Left colon (tissue), 2 donors: ENCODE measurements at regions not wholly inside any gene's neighbourhood (a gene's known extent, or its start where the extent isn't known, plus 50 kb on each side); places are given as distances from the start of the nearest gene placed in this dataset.
A peak's percentile ranks its signal among the peaks of the same experiment; 100 is the strongest.

Experiments used
- ATAC-seq: fragments of 200-7000 bp; cut with Tn5 transposase; one replicate; pipeline ENCODE4 v1.9.1; 2020; ENCODE audit warnings: mild to moderate bottlenecking, moderate library complexity
- DNase-seq, 2 donors: peaks; one replicate each; pipeline ENCODE4 v3.0.0-alpha.2; 2020
- intact Hi-C, 2 donors: fragments of 100-400 bp; cut with DNase I in 1 of 2; cut with micrococcal nuclease in 1 of 2; formaldehyde crosslinking; loops; one replicate each; pipeline versions ENCODE4 v1.11.2 to v1.14.0; 2022; cut with DNase I, micrococcal nuclease
- donor health status: DM: no; HTN: no; CAD: no.
- donor health status: DM: yes; HTN: yes; CAD: no.

- DNase-seq (no peak), ATAC-seq (no peak)
- intact Hi-C loops: no loop called here
These were observed 220.6 kb upstream of the RPL38 start for GRCh38 chr17:73982871-73983270.

DNA sequence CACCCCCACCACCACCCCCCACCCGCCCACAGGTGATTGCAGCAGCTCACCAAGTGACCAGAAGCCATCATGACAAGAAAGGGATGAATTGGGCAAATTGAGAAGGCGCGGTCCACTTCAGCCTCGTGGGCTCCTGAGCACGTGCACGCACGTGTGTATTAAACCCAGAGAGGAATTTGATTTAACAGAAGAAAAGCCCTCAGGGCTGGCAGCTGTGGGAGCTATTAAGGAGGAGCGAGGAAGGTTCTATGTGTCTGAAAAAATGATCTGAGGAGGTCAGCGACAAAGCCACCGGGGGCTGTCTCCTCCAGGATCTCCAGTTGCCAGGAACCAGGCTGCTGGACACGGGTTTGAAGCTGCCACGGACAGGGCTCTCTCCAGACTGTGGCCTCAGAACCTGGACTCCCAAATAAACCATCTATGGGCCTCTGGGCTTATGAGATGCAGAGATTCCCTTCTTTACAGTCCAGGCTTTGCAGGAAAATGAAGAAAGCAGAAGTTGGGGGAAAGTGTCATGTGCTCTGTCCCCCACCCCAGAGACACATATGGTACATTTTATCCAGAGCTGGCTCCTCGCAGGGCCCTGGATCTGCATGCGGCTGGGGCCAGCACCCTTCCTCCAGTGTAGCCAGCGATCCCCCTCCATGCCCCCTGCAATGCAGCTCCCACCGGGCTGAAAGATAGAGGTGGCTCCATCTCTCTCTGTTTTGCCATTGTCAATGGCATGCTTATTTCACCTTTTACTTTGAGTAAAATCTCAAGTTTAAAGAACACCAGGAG lies 219.7 kb upstream of the RPL38 start:
- ATAC-seq (no peak), DNase-seq (no peak)
- intact Hi-C loops: no loop called here

DNA sequence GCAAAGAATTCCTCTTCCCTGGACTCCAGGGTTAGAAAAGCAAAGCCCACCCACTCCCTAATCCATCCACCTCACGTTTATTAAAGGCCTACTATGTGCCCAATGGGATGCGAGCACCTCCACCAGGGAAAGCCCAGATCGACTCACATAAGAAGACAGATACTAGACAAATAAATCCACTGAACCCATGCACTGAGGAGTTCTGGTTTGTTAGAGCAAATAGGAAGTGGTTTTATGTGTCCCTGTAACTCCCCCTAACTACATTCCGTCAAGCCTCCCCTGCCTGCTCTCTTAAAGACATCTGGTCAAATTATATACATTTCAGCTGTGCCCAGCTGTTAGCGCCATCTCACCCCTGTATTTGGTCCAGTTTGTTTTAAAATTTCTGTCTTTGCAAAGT lies 218.5 kb upstream of the RPL38 start:
- ATAC-seq (no peak), DNase-seq (no peak)
- intact Hi-C loops: no loop called here

DNA sequence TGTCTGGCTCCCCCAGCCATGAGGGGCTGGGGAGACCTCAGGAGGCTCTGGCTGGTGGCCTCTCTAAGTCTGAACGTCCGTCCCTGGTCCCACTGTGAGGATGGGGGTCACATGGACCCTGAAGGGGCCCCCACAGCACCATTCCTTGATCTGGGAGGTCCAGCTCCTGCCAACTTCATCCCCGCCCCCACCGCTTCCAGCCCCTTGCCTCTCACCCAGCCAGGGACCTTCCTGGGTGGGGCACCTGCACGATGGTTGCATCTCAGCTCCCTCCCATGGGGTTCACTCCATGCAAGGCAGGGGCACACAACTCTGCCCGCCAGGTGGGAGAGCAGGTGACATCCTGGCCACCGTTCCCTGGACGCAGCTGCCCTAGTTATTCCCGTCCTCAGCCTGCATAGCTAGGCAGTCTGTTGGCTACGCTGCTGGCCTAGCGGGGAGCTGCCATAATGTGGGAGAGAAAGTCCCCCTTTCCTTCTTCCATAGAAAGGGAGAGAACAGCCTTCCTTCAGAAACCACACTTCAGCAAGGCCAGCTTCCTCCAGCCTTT lies 217.9 kb upstream of the RPL38 start:
- ATAC-seq (no peak), DNase-seq (no peak)
- intact Hi-C loops: no loop called here

GRCh38 chr17:73986641-73987177 lies 216.8 kb upstream of the RPL38 start:
- intact Hi-C loops: no loop called here
- DNase-seq: no peak
- no peak for ATAC-seq

GRCh38 chr17:73987395-73987794 lies 216.1 kb upstream of the RPL38 start:
- DNase-seq: no peak
- intact Hi-C loops: no loop called here
- no peak for ATAC-seq

DNA sequence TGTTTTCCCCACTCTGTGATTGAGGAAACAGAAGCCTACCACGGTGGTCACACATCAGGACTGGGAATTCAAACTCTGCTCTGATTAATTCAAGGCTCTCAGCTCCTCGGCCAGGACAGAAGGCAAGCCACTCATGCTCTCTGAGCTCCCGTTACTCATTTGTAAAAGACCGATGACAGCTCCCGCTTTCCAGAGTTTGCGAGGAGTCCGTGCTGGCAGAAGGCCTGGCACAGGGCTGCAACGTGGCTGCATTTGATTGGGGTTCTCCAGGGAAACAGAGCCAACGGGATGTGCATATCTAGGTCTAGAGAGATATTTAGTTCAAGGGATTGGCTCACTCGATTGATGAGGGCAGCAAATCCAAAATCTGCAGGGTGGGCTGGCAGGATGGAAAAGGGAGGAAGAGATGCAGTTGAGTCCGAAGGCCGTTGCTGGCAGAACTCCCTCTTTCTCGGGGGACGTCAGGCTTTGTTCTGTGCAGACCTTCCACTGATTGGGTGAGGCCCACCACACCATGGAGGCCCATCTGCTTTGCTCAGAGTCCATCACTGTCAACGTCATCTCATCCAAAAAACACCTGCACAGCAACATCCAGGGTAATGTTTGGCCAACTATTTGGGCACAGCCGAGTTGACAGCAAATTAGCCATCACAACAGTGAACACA lies 215.5 kb upstream of the RPL38 start:
- DNase-seq (no peak), ATAC-seq (no peak)
- intact Hi-C loops: no loop called here

- intact Hi-C loops: no loop called here
- no peak for DNase-seq
- no peak for ATAC-seq
These were observed 213.8 kb upstream of the RPL38 start for GRCh38 chr17:73989671-73990070.

DNA sequence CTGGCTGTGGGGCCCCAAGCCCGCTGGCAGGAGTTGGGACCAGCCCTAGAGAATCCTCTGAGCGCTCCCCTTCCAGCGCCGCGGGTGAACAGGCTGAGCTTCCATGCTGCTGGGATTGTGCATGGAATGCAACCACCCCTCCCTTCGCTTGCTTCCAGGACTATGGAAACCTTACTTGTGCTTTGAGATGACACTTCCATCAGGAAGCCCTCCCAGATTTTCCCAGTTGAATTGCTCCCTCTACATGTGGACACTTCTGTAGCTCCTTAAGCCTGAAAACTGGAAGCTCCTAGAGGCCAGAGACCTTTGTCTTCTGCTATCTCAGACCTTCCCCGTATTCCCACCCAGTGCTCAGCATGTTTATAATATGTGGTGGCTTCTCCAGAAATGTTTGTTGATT lies 213.2 kb upstream of the RPL38 start:
- DNase-seq: no peak
- no peak for ATAC-seq
- intact Hi-C loops: no loop called here

DNA sequence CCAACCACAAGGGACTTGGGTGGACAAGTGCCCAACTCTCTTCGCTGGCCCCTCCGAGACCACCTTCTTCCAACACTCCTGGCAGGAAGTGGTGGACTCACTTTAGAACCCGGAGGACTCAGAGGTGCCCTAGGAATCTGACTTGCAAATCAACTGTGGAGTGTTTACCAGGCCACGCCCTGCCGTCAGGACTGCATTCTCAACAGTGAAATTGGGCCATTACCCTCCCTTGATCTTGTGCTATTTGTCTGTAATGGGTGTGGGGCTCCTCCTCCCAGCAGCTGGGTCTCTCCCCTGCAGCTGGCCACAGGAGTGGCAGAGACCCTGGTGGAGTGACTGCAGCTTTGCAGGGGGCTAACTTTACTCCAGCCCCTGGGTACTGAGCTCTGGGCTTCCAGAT lies 212.2 kb upstream of the RPL38 start:
- intact Hi-C loops: no loop called here
- ATAC-seq (peak; percentile 54), DNase-seq (peak in 1 of 2 donors; percentile 14)

GRCh38 chr17:73994946-73995345 lies 208.5 kb upstream of the RPL38 start:
- intact Hi-C loops: no loop called here
- no peak for ATAC-seq
- DNase-seq: no peak

GRCh38 chr17:73997059-73997458 lies 206.4 kb upstream of the RPL38 start:
- ATAC-seq: no peak
- DNase-seq: no peak
- intact Hi-C loops: no loop called here

DNA sequence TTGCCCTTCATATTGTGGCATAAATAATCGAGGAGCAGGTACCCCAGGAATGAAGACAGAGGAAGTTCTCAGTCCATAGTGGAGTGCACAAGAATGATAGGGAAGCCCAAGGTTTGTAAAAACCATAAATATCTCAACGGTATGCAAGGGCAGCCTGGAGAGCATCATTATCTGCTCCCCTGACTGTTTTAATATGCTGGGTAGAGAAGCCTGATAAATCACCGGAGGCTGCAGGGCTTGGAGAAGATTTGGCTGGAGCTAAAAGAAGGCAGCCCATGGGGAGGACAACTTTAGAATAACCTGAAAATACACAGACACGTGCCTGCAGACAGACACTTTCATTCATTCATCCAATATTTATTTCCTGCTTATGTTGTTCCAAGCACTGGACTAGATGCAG lies 205.2 kb upstream of the RPL38 start:
- ATAC-seq (no peak), DNase-seq (no peak)
- intact Hi-C loops: no loop called here

- DNase-seq (peak; percentile 57 to 81), ATAC-seq (peak; percentile 98)
- intact Hi-C loops: no loop called here
These were observed 204.5 kb upstream of the RPL38 start for GRCh38 chr17:73998653-73999645.

DNA sequence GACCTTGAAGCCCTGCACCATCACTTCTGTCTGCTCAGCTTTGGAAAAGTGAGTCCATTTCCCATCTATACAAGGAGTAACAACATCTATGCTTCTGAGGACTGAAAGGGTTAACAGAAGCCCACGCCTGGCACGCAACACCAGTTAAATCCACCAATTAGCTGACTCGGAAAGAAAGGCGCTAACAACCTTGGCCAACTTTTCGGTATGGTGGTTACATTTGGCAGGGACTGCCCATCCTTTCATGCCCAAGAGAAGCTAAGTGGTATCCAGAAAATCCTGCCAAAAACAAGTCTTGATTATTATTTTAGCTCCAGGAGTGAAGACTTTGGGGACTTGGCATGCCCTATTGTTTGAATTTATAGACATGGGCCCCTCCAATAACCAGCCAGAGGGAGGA lies 202.3 kb upstream of the RPL38 start:
- intact Hi-C loops: no loop called here
- DNase-seq (no peak), ATAC-seq (no peak)

DNA sequence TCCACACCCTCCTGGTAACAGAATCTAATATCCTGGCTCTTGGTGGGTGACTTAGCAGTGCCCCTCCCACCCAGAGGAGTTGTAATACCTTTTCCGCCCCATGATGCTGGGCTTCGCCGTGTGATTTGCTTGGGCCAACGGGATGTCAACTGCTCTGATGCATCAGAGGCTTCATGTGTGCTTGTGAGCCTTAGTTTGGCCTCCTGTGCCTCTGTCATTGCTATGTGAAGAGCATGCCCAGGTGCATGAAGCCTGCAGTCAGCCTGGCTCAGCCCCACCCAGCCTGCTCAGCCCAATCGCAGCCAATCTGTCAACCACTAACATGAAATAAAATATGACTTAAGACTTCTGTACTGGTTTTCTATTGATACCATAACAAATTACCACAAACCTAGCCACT lies 201.2 kb upstream of the RPL38 start:
- ATAC-seq (no peak), DNase-seq (no peak)
- intact Hi-C loops: no loop called here

DNA sequence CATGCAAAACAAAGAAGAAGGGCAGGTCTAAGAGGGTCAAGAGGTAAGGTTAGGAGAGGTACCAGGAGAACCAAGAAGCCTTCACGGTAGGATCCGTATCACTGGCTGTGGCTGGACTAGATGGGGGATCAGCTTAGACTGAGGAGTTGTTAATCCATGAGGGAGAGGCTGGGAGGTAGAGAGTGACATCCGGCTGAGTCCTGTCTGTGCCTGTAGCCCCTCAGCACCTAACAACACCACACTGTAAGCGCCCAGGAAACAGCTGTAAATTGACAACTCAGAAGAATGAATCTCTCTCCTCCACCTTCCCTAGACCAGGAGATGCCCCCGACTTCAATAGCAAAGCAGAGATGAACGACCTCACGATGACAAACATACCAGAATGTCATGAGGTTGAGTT lies 199.4 kb upstream of the RPL38 start:
- DNase-seq (no peak), ATAC-seq (no peak)
- intact Hi-C loops: no loop called here

DNA sequence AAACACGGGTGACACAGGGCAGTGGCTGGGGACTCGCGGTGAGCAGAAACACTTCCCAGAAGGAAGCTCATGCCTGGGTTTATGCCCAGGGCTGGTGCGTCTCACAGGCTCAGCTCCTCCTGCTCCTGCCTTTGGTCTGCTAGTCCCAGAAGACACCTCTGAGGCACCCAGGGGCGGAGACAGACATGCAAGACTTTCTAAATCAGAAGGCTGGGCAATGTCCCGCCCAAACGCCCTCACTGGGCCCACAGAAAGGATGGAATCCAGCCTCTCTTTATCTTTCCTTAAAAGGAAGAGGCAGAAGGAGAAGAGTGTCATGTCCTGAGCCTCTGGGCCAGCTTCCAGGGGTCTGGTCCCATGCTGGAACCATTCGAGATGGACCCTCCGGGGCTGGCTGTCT lies 197.7 kb upstream of the RPL38 start:
- intact Hi-C loops: no loop called here
- DNase-seq: no peak
- ATAC-seq: no peak

DNA sequence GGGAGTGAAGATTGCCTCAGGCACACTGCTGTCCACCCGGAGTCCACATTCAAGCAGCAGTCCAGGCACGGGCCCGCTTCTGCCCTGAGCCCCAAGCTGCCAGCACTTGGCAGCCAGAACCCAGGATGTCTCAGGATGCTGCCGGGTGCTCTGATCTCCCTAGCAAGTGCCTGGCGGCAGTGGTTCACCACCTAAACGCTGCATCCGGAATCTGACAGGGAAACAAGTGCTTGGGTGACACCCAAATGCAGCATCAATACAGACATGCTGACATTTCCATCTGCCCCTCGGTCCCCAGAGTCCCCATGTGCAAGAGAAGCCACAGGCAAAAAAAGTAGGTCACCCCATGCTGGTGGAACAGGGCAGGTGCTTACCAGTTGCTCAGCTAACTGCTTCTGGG lies 197.1 kb upstream of the RPL38 start:
- DNase-seq (no peak), ATAC-seq (no peak)
- intact Hi-C loops: no loop called here
